Coronary artery (tissue), 2 donors: ENCODE measurements at regions not wholly inside any gene's neighbourhood (a gene's known extent, or its start where the extent isn't known, plus 50 kb on each side); places are given as distances from the start of the nearest gene placed in this dataset.
"Not testable (repeated sequence)": the region's sequence is repeated elsewhere in the genome, so short reads cannot be mapped to it uniquely, and the experiment has no call there.

Source experiments
- DNase-seq: peaks from one replicate; pipeline ENCODE4 v3.0.0-alpha.2; 2017; ENCODE audit warnings: low spot score
- H3K27ac ChIP-seq, 2 donors: fragments of 200-600 bp; sonication (generic); one replicate each; pipeline ENCODE4 v1.5.1; 2016 to 2019
- H3K4me3 ChIP-seq: fragments of 200-600 bp; sonication (generic); 2 replicates; pipeline ENCODE4 v1.5.1; 2016; ENCODE audit warnings: mild to moderate bottlenecking, moderate library complexity
- CTCF ChIP-seq: fragments of 200-600 bp; sonication (generic); IDR thresholded peaks from one replicate; pipeline ENCODE4 v1.5.1; 2019; ENCODE audit warnings: antibody characterized with exemption

- TF ChIP-seq CTCF: no peak
- Histone ChIP-seq H3K27ac (no peak overlapping the region), H3K4me3 (no peak overlapping the region)
- DNase-seq: no peak
These were observed 108.9 kb upstream of the BARHL2 start for GRCh38 chr1:90826024-90826423.

DNA sequence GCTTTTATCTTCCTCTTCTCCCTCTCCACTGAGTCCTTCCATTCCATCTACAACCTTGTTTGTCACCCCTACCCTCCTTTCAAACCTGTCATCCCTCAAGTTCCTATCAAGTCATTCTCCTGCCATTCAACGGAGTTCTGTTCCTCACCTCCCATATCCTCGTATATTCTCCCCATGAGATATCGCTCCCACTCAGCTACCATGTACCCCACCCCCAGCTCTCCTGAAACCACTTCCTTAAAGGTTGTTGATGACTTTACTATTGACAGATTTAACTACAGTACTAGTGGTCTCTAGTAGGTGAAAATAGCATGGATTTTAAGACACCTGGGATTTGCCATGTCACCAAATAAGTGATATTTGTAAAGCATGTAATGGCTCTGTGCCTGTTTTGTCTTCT lies 107.4 kb upstream of the BARHL2 start:
- H3K27ac ChIP-seq: no peak overlapping the region
- no peak for DNase-seq
- TF ChIP-seq CTCF: no peak

DNA sequence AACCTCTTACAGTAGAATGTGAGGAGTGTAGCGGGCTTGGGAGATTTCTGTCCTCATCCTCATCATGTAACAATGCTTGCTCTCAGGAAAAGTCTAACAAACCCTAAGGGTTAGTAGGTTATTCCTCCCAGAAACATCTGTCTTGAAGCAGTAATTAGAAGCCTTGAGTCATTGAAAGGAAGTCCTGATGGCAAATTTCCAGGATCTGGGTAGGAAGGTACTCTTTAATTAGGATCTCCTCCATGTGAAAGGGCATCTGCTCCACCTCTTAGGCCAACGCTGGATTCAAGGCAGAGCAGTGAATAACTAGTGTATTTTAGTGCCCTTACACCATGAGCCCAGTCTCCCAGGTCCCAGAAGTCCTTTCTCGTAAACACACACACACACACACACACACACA lies 106.6 kb upstream of the BARHL2 start:
- Histone ChIP-seq H3K27ac (no peak overlapping the region), H3K4me3 (no peak overlapping the region)
- no peak for DNase-seq
- no peak for TF ChIP-seq CTCF

More for the DNA sequence above, 107.4 kb upstream of the BARHL2 start:
- H3K4me3 ChIP-seq: no peak overlapping the region

DNA sequence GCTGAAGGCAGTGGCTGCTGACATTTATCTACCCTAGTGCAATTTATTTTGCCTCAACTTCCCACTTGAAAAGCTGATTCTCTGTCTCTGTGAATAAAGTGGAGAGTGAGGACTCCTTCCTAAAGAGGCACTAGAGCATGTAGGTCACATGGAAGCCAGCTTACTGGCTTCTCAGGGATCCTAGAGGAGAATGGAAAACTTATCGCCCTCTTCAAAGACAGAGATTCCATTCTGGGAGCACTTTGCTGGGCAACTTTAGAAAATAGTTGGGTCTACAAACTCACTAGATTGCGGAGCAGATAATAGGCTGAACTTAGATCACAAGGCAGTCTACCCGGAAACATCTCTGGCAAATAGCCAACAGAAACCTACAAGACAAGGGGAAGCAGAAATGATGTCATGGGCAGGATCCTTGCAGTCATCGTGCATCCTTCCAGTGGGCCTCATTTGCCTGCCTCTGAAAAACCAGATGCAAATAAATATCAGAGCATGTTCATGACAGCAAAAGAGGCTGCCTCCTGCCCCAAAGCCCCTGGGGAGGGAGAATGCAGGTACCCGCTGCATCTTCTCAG lies 104.8 kb upstream of the BARHL2 start:
- Histone ChIP-seq H3K27ac (no peak overlapping the region), H3K4me3 (no peak overlapping the region)
- TF ChIP-seq CTCF: no peak
- DNase-seq: no peak

DNA sequence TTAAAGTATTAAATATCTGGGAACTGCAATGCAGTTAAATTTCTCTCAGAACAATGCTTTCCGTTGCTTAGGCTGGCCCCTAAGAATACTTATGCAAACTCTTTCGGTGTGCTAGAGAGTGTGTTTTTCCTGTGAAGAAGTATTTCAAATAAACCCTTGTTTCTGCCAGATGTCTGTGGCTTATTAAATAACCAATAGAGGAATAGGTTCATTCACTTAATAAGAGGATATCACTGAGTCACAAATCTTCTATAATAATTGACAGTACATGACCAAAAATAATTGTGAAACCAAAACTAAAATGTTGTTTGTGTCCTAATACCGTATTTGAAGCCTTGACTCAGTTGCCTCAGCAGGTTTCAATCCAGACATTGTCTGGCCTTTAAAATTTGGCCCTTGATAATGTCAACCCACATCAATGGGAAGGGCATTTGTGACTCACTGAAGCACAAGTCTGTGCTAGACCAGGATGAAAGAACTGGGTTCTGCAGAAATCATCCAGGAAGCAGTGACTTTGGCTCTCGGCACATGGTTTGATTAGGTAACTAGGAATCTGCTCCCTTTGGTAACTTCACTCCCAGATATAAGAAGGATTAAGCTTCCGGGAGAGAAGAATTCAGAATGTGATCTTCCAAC lies 104.2 kb upstream of the BARHL2 start:
- TF ChIP-seq CTCF: no peak
- H3K27ac ChIP-seq: no peak overlapping the region
- no peak overlapping the region for H3K4me3 ChIP-seq
- DNase-seq: no peak

DNA sequence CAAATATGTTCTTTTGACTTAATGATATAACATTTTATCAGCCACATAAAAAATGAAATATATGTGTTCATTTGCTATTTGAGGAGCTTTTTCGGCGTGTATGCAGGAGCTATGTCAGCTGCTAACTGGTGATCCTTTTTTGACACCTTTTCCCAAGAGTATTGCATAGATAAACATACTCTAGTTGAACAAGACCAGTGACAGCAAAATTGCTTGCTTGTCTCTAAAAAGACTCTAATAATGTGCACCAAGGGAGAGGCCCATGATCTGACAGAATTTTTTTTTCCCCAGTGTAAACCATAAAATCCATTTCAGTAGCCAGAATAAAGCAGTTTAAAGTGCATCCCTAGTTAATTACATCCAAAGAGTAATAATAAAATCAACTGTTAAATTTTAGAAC lies 103.6 kb upstream of the BARHL2 start:
- no peak for TF ChIP-seq CTCF

DNA sequence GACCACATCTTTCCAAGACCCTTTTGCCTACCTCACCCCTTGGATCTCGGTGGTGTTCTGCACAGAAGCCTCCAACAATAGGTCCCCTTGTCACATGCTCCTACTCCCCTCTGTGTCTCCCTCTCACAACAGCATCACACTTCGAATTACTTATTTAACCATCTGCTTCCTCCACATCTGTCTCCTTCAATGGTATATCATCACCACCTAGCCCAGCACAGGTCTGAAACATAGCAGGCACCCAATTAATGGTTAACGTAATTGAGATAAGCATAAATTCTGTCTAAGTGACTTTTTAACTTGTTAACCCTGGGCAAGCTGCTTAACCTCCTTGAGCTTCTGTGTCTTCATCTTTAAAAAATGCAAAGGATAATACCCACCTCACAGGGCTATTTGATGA lies 100.3 kb upstream of the BARHL2 start:
- Histone ChIP-seq H3K4me3 (no peak overlapping the region), H3K27ac (no peak overlapping the region)
- no peak for DNase-seq
- no peak for TF ChIP-seq CTCF

More for the DNA sequence above, 103.6 kb upstream of the BARHL2 start:
- Histone ChIP-seq H3K27ac (no peak overlapping the region), H3K4me3 (no peak overlapping the region)
- DNase-seq: no peak

- not testable (repeated sequence) for H3K4me3 ChIP-seq, DNase-seq, H3K27ac ChIP-seq
These were observed 95.1 kb upstream of the BARHL2 start for GRCh38 chr1:90812237-90812636.

GRCh38 chr1:90811444-90811950 lies 94.4 kb upstream of the BARHL2 start:
- not testable (repeated sequence) for H3K27ac ChIP-seq, H3K4me3 ChIP-seq, DNase-seq
